ENCODE measurements at regions not wholly inside any gene's neighbourhood (a gene's known extent, or its start where the extent isn't known, plus 50 kb on each side); places are given as distances from the start of the nearest gene placed in this dataset.

DNA sequence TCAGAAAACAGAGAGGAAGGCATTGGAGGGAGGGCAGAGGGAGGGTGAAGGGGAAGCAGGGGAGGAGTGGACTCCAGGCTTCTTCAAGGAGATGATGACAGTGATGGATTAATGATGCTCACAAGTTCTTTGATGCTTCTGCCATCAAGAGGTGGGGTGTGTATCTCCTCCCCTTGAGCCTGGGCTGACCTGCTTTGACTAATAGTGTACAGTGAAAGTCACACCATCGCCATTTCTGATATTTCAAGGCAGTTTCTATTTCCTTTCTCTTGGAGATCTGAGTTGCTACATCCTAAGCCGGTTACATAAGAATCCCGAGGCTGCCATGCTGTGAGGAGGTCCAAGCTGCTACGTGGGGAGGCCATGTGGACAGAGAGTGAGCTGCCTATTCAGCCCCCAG is 312.5 kb downstream of the MAF start:
- no peaks in the 10 kb centered on the region for H3K9me3 ChIP-seq (ENCODE audit: insufficient read depth in 2 of 2, low read depth in 1 of 2, low read length in 1 of 2)
- H3K23ac ChIP-seq (ENCODE audit: insufficient read length), result no peak overlapping the region
- H3K27ac ChIP-seq (ENCODE audit: low read depth, low read length), result no peak overlapping the region
- no peak overlapping the region for H4K8ac ChIP-seq (ENCODE audit: extremely low read depth, insufficient read depth, low read length)
- no peaks in the 10 kb centered on the region for H4K20me1 ChIP-seq (replicated peaks in 1 of 2; ENCODE audit: control insufficient read depth in 1 of 2, insufficient read depth in 2 of 2, low read length in 2 of 2)
- no peak overlapping the region for H3K9ac ChIP-seq (replicated peaks in 1 of 4; ENCODE audit: extremely low read depth in 1 of 4, low read depth in 3 of 4, low read length in 3 of 4)
- no peak overlapping the region for H4K91ac ChIP-seq (replicated peaks; ENCODE audit: insufficient read length, low read length)
- H4K5ac ChIP-seq (ENCODE audit: insufficient read length, low read depth, low read length), result no peak overlapping the region
- H3K14ac ChIP-seq (ENCODE audit: insufficient read length), result no peak overlapping the region
- H3K79me1 ChIP-seq (ENCODE audit: low read depth, low read length), result no peaks in the 10 kb centered on the region
- H3K4me1 ChIP-seq (replicated peaks in 1 of 4; ENCODE audit: control insufficient read depth in 3 of 4, insufficient read depth in 4 of 4, low read length in 3 of 4), result peaks cover 0 to 7% (median 0%) of the 10 kb centered on the region in 4 experiments; a peak in 1 of 7 replicates
- no peak overlapping the region for H3K4me2 ChIP-seq (ENCODE audit: insufficient read depth in 1 of 2, low read depth in 2 of 2, low read length in 2 of 2)
- no peak overlapping the region for H2AK5ac ChIP-seq (ENCODE audit: low read depth, low read length)
- no peak overlapping the region for H3K18ac ChIP-seq (ENCODE audit: extremely low read depth, low read length)
- no peaks in the 10 kb centered on the region for H3K36me3 ChIP-seq (ENCODE audit: control insufficient read depth in 2 of 4, insufficient read depth in 4 of 4, low read length in 3 of 4)
- H2BK12ac ChIP-seq (ENCODE audit: low read depth, low read length), result no peak overlapping the region
- no peaks in the 10 kb centered on the region for H3K23me2 ChIP-seq (ENCODE audit: low read depth, low read length)
- WGBS, 2 experiments (ENCODE audit: extremely low coverage in 1 of 2, insufficient coverage in 1 of 2, insufficient read length in 1 of 2, insufficient replicate concordance in 2 of 2, low coverage in 1 of 2, low lambda C conversion rate in 2 of 2, missing lambda C conversion rate in 1 of 2), result 86% methylated on average over 4 of the region's 4 CpGs; no CpG with 5 or more reads in 1 of the 2 experiments
- H3K27me3 ChIP-seq (replicated peaks in 1 of 4; ENCODE audit: control insufficient read depth in 3 of 4, extremely low read depth in 1 of 4, insufficient read depth in 3 of 4, low read length in 3 of 4), result 0 out of 7 replicates have a peak, but pooled peaks cover 0 to 4% (median 0%) of the 10 kb centered on the region in 4 experiments
- no peak overlapping the region for H2BK120ac ChIP-seq (replicated peaks; ENCODE audit: low read depth, low read length)
- H2BK5ac ChIP-seq (ENCODE audit: low read depth, low read length), result no peak overlapping the region
- no peaks in the 10 kb centered on the region for H3K79me2 ChIP-seq (ENCODE audit: control insufficient read depth in 1 of 2, insufficient read depth in 2 of 2, low read length in 2 of 2)
- no peak overlapping the region for H3K4ac ChIP-seq (replicated peaks; ENCODE audit: insufficient read length, low read depth, low read length)
- no peak overlapping the region for H3K4me3 ChIP-seq (ENCODE audit: extremely low read depth in 1 of 4, insufficient read depth in 2 of 4, low read depth in 3 of 4, low read length in 4 of 4)
- no peak overlapping the region for H3K56ac ChIP-seq (replicated peaks; ENCODE audit: insufficient read length, low read depth, low read length)
- H2BK15ac ChIP-seq (ENCODE audit: low read length), result 0 out of 2 replicates have a peak overlapping the region, but pooled peaks have one; percentile 75
- CTCF ChIA-PET (ENCODE audit: partially characterized antibody), result interaction anchor here (1.3 to 2.2 kb wide), 2 partner anchors 18 kb away, joined by 3 to 5 read pairs; no protein-coding TSS in a partner anchor
- DNase-seq (ENCODE audit: low read depth in 1 of 2, low spot score in 2 of 2), result no peak
- no peak for FAIRE-seq
- H2AFZ ChIP-seq (ENCODE audit: low read length), result no peak overlapping the region
- no peak overlapping the region for H2BK20ac ChIP-seq (ENCODE audit: low read length)
- POLR2A ChIA-PET (ENCODE audit: partially characterized antibody), result interaction anchor here (0.8 kb wide), 1 partner anchor 11 kb away, joined by 3 read pairs; no protein-coding TSS in a partner anchor
- TF ChIP-seq POLR2AphosphoS5 (IDR thresholded peaks at IDR 0.05; ENCODE audit: low read depth, low read length), result no peak
- no peak for TF ChIP-seq EGR1 (IDR thresholded peaks at IDR 0.05; ENCODE audit: borderline replicate concordance, low read depth, low read length)
- TF ChIP-seq TBP (IDR thresholded peaks at IDR 0.05; ENCODE audit: low read depth, low read length), result no peak
- TF ChIP-seq GTF2F1 (IDR thresholded peaks at IDR 0.05; ENCODE audit: borderline replicate concordance, low read depth, low read length), result no peak
- TF ChIP-seq, protein P1, sequence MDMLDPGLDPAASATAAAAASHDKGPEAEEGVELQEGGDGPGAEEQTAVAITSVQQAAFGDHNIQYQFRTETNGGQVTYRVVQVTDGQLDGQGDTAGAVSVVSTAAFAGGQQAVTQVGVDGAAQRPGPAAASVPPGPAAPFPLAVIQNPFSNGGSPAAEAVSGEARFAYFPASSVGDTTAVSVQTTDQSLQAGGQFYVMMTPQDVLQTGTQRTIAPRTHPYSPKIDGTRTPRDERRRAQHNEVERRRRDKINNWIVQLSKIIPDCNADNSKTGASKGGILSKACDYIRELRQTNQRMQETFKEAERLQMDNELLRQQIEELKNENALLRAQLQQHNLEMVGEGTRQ (IDR thresholded peaks at IDR 0.05; ENCODE audit: low read length), result no peak
- TF ChIP-seq NANOG (IDR thresholded peaks at IDR 0.05; ENCODE audit: insufficient read depth, low read depth, low read length, poor library complexity, severe bottlenecking), result no peak
- no peak for TF ChIP-seq SAP30 (IDR thresholded peaks at IDR 0.05; ENCODE audit: insufficient read depth, insufficient replicate concordance, low read length)

All from H1 (cell line).